C4-2B (cell line): ENCODE measurements at regions not wholly inside any gene's neighbourhood (a gene's known extent, or its start where the extent isn't known, plus 50 kb on each side); places are given as distances from the start of the nearest gene placed in this dataset.

Source experiments
- H3K27ac ChIP-seq: fragments of 450-650 bp; 2 replicates; pipeline ENCODE4 v1.5.1; 2017
- ZFX ChIP-seq: fragments of 450-650 bp; IDR thresholded peaks from 2 replicates; pipeline ENCODE4 v1.6.1; 2017
- TF ChIP-seq, protein P1 (sequence below): fragments of 450-650 bp; conservative IDR thresholded peaks from 2 replicates; pipeline ENCODE4 v1.5.1; 2017; ENCODE audit warnings: mild to moderate bottlenecking

DNA sequence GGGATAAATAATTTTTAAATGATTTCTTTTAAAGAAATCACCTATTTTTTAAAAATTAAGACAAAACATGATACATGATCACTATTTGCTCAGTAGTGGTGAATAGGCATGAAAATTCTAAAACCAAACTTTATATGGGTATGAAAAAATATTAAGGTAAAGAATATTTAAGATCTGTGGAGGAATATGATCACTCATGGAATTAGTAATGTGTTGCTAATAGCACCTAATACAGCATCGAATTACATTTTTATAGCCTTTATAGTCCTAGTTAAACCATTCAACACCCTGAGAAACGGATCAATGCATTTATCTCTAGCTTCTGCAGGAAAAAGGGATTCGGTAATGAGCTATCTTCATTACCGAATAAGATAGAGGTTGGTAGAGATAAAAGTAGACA, 373.9 kb downstream of the LRRIQ3 start:
- no peak overlapping the region for H3K27ac ChIP-seq
- no peak for TF ChIP-seq ZFX
- TF ChIP-seq, protein P1, sequence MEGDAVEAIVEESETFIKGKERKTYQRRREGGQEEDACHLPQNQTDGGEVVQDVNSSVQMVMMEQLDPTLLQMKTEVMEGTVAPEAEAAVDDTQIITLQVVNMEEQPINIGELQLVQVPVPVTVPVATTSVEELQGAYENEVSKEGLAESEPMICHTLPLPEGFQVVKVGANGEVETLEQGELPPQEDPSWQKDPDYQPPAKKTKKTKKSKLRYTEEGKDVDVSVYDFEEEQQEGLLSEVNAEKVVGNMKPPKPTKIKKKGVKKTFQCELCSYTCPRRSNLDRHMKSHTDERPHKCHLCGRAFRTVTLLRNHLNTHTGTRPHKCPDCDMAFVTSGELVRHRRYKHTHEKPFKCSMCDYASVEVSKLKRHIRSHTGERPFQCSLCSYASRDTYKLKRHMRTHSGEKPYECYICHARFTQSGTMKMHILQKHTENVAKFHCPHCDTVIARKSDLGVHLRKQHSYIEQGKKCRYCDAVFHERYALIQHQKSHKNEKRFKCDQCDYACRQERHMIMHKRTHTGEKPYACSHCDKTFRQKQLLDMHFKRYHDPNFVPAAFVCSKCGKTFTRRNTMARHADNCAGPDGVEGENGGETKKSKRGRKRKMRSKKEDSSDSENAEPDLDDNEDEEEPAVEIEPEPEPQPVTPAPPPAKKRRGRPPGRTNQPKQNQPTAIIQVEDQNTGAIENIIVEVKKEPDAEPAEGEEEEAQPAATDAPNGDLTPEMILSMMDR, result no peak

DNA sequence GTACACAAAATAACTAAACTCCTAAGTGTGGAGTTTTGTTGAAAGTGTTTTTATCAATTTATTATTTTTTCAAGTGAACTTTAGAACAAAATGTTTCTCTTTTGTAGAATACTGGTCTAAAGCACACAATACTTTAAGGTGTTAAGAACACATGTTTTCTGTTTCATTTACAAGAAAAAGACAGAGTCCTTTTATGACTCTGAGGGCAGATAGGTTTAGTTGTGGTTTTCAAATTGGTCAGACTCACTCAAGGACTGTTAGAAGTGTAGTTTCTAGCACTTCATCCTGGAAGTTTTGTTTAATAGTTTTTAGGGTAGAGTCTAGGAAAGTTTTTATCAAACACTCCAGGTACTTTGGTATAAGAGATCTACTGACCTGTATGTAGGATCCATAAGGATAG, 376.5 kb downstream of the LRRIQ3 start:
- TF ChIP-seq ZFX, result no peak
- H3K27ac ChIP-seq, result no peak overlapping the region

DNA sequence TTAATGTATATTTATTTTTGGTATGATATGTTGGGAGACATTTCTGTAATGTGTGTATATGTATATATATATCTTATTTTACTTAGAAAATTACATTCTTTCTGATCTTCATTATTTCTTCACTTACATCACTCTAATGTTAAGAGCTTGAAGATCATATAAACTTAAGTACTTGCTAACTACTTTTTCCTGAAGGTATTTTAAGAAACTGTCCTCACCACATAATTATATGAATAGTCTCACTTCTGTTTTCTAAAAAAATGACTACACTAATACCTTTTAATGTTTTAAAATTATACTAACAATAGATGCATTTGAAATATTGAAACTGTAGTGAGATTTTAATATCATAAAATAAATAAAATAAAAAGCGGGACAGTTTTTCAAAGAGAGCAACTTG, 377.1 kb downstream of the LRRIQ3 start:
- H3K27ac ChIP-seq, result no peak overlapping the region

DNA sequence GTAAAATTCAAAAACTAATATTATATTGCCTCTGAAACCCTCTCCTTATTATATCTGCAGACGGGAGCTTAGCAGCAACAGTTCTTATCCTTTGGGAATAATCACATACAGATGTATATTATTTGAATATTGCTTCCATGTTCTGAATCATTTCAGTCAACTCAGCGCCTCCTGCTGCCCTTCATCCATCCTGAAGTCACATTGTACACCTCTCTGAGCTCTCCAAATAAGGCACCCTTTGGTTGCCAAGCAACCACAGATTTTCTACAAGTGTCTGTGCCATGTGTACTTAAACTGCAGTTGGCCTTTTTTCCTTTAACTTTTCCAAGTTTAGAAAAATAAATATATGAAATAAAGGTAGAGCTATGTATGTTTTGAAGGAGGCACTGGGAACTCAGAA, 384.3 kb downstream of the LRRIQ3 start:
- no peak overlapping the region for H3K27ac ChIP-seq
- TF ChIP-seq ZFX, result no peak
- TF ChIP-seq, protein P1, result peak; percentile 8; the same call in 1 of the 2 replicates

More for the DNA sequence above, 377.1 kb downstream of the LRRIQ3 start:
- TF ChIP-seq, protein P1, result no peak
- no peak for TF ChIP-seq ZFX

DNA sequence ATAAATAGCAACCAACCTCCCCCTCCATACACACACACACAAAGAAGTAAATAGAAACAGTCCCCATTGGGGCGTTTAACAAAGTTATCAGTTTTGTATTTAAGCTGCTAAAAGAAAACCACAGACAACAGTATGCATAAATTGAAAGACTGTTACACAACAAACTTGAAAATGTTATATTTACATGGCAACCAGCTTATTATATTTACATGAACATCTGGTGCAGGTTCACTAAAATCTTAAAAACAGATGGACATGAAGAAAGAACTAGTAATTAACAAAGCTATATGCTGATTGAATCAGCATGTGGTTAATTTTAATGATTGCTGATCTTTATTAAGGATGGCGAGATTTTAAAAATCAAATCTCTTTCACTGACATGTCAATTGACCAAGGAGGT, 384.7 kb downstream of the LRRIQ3 start:
- TF ChIP-seq, protein P1, result no peak
- TF ChIP-seq ZFX, result no peak

DNA sequence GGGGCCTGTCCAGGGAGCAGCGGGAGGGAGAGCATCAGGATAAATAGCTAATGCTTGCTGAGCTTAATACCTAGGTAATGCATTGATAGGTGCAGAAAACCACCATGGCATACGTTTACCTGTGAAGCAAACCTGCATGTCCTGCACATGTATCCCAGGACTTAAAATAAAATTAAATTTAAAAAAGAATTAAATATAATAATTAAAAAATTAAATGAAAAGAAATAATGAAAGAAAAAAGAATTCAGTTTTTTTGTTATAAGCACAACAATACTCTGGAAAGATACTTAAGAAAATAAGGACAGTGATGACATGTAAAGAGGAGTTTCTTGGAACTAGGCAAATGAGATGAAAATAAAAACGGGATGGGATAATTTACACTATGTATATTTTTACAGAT, 386.2 kb downstream of the LRRIQ3 start:
- no peak overlapping the region for H3K27ac ChIP-seq
- TF ChIP-seq ZFX, result no peak
- TF ChIP-seq, protein P1, result no peak

More for the DNA sequence above, 384.7 kb downstream of the LRRIQ3 start:
- H3K27ac ChIP-seq, result no peak overlapping the region

DNA sequence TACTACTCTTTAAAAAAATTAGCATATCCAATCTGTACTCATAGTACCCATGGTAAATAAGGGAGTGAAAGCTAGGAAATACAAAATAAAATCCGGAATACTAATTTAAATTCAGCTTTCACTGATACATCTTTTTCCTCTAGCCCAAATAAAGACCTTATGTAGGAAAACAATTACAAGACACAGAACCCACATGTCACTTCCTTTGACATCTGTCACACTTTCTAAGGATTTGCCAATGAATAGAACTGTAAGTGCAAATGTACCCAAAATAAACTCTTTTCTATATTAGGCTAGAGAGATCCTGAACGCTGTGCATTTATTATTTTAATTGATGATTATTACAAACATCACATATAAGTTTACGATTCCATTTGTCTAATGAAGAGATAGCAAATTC, 393.0 kb downstream of the LRRIQ3 start:
- H3K27ac ChIP-seq, result no peak overlapping the region
- TF ChIP-seq, protein P1, result no peak
- no peak for TF ChIP-seq ZFX

DNA sequence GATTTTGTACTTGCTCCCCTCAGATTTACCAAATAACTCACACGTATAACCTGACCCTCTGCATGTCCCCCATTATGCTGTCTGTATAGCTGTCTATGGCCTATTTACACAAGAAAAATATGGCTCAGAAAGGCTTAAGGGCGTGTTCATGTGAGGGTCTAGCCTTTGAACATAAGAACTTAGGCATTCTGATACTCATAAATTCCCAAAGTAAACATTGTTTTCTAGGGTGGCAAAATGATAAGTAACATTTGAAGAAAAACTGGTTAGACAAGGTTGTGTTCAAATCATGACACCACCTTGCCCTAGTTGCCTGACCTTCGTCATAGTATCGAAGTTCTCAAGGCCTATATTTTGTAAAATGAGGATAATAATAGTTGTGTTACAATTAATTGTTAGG, 394.6 kb downstream of the LRRIQ3 start:
- TF ChIP-seq, protein P1, result no peak
- no peak for TF ChIP-seq ZFX
- H3K27ac ChIP-seq, result no peak overlapping the region
